Lung (tissue), 11 donors: ENCODE measurements at regions not wholly inside any gene's neighbourhood (a gene's known extent, or its start where the extent isn't known, plus 50 kb on each side); places are given as distances from the start of the nearest gene placed in this dataset.
A peak's percentile ranks its signal among the peaks of the same experiment; 100 is the strongest.

Source experiments
- ATAC-seq: fragments of 200-7000 bp; cut with Tn5 transposase; one replicate; pipeline ENCODE4 v1.9.1; 2020; ENCODE audit warnings: moderate number of reproducible peaks; ENCODE audit not compliant: insufficient read depth, low FRiP score
- DNase-seq, 3 donors: peaks; one replicate each; pipeline ENCODE4 v3.0.0-alpha.2; 2013 to 2017
- H3K27ac ChIP-seq, 2 donors: one replicate each; pipeline ENCODE4 v1.5.1; 2013; ENCODE audit warnings: mild to moderate bottlenecking in 2 of 2, moderate library complexity in 2 of 2, control low read depth in 1 of 2, inconsistent platforms in 1 of 2, low read depth in 1 of 2, low read length in 1 of 2
- H3K27me3 ChIP-seq, 3 donors: one replicate each; pipeline ENCODE4 v1.5.1; 2013; ENCODE audit warnings: low read length in 2 of 3; ENCODE audit not compliant: control insufficient read depth in 3 of 3, insufficient read depth in 3 of 3
- H3K36me3 ChIP-seq, 4 donors: one replicate each; pipeline ENCODE4 v1.5.1; 2013; ENCODE audit warnings: low read length in 4 of 4, mild to moderate bottlenecking in 1 of 4, moderate library complexity in 1 of 4; ENCODE audit not compliant: control insufficient read depth in 4 of 4, insufficient read depth in 4 of 4
- H3K4me1 ChIP-seq, 5 donors: one replicate each; pipeline ENCODE4 v1.5.1; 2013; ENCODE audit warnings: low read length in 5 of 5, mild to moderate bottlenecking in 2 of 5, moderate library complexity in 1 of 5; ENCODE audit not compliant: control insufficient read depth in 5 of 5, insufficient read depth in 5 of 5
- H3K4me3 ChIP-seq: one replicate; pipeline ENCODE4 v1.5.1; 2013; ENCODE audit warnings: mild to moderate bottlenecking, control low read depth, moderate library complexity
- H3K9ac ChIP-seq, 2 donors: one replicate each; pipeline ENCODE4 v1.5.1; 2013; ENCODE audit warnings: low read length in 2 of 2, control low read depth in 1 of 2; ENCODE audit not compliant: insufficient read depth in 1 of 2
- H3K9me3 ChIP-seq, 4 donors: one replicate each; pipeline ENCODE4 v1.5.1; 2013; ENCODE audit warnings: low read length in 3 of 4, mild to moderate bottlenecking in 1 of 4, moderate library complexity in 1 of 4; ENCODE audit not compliant: control insufficient read depth in 4 of 4, insufficient read depth in 3 of 4
- WGBS, 2 donors: extraction: QIAGEN DNeasy Blood & Tissue Kit; methylation state at CpG; one replicate each; pipeline ENCODE4 v1.1.7; 2013; 5-methylcytosine and 5-hydroxymethylcytosine counted together
- TF ChIP-seq, protein P1 (sequence below): IDR thresholded peaks from 2 replicates; pipeline ENCODE4 v1.5.1; 2012; ENCODE audit warnings: mild to moderate bottlenecking; ENCODE audit errors: control extremely low read depth, extremely low read depth
- donor health status: control.
- donor health status: control.
- donor health status: Bipolar disorder and iron deficiency.
- donor health status: healthy.
- donor health status: DM: yes; HTN: yes; CAD: no.

DNA sequence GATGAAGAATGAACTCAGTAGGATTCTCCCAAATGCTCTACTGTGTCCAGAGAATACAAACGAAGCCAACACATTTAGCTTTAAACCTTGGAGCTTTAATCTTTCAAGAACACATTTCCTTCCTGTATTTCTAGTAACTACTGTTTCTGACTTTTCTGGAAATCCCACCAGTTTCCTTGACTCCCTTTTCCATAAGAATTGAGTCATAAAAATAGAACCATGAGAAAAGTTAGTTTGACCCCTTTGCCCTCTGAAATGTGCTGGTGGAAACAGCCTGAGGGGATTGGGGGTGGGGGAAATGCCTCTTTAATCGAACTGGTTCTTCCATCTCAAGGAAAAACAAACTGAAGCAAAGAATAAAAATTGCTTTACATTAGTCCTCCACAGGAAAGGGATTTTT lies 123.9 kb downstream of the TMEM17 start:
- Histone ChIP-seq H3K9me3 (peaks cover 0 to 3% (median 0%) of the 10 kb centered on the region in 4 donors), H3K4me1 (peaks cover 0 to 15% (median 2%) of the 10 kb centered on the region in 5 donors), H3K27me3 (no peaks in the 10 kb centered on the region), H3K27ac (peak overlapping the region in 1 of 2 donors; percentile 5), H3K9ac (no peak overlapping the region), H3K36me3 (no peaks in the 10 kb centered on the region), H3K4me3 (no peak overlapping the region)
- WGBS, 2 donors = 15 to 28% methylated on average over 2 of the region's 2 CpGs
- TF ChIP-seq, protein P1, sequence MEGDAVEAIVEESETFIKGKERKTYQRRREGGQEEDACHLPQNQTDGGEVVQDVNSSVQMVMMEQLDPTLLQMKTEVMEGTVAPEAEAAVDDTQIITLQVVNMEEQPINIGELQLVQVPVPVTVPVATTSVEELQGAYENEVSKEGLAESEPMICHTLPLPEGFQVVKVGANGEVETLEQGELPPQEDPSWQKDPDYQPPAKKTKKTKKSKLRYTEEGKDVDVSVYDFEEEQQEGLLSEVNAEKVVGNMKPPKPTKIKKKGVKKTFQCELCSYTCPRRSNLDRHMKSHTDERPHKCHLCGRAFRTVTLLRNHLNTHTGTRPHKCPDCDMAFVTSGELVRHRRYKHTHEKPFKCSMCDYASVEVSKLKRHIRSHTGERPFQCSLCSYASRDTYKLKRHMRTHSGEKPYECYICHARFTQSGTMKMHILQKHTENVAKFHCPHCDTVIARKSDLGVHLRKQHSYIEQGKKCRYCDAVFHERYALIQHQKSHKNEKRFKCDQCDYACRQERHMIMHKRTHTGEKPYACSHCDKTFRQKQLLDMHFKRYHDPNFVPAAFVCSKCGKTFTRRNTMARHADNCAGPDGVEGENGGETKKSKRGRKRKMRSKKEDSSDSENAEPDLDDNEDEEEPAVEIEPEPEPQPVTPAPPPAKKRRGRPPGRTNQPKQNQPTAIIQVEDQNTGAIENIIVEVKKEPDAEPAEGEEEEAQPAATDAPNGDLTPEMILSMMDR = no peak
- peak in 2 of 3 donors; percentile 15 to 34 for DNase-seq
- no peak for ATAC-seq

DNA sequence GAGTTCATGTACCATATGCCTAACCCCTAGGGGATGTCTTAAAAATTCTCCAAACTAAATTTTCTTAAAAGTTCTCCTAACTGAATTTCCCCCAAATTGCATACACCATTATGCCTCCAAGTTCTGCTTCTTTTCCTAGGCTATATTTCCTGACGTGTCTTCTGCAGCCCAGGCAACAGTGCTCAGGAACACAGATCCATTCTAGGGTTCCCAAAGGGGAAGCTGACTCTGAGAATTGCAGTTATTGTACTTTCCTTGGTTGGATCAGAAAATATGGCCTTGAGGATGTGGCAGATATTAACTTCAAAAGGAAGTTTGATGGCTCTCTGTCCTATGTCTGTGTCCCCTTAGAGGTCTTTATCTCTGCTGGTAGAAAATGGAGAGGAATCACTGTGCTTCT lies 124.3 kb downstream of the TMEM17 start:
- Histone ChIP-seq H3K4me3 (no peak overlapping the region), H3K4me1 (peaks cover 0 to 15% (median 2%) of the 10 kb centered on the region in 5 donors), H3K9me3 (peaks cover 0 to 3% (median 0%) of the 10 kb centered on the region in 4 donors), H3K27ac (peak overlapping the region in 1 of 2 donors; percentile 5), H3K9ac (no peak overlapping the region), H3K27me3 (no peaks in the 10 kb centered on the region), H3K36me3 (no peaks in the 10 kb centered on the region)
- TF ChIP-seq, protein P1 = no peak
- WGBS, 2 donors = 35 to 56% methylated on average over 1 of the region's 1 CpG
- ATAC-seq (no peak), DNase-seq (no peak)

GRCh38 chr2:62379566-62379965 lies 126.4 kb downstream of the TMEM17 start:
- Histone ChIP-seq H3K4me1 (peaks cover 0 to 15% (median 2%) of the 10 kb centered on the region in 5 donors), H3K27me3 (no peaks in the 10 kb centered on the region), H3K27ac (no peak overlapping the region), H3K9ac (no peak overlapping the region), H3K36me3 (no peaks in the 10 kb centered on the region), H3K4me3 (no peak overlapping the region), H3K9me3 (no peaks in the 10 kb centered on the region)
- no peak for ATAC-seq
- peak in 2 of 3 donors; percentile 13 to 16 for DNase-seq
- 27 to 42% methylated on average over 2 of the region's 2 CpGs for WGBS, 2 donors
- TF ChIP-seq, protein P1 = no peak

DNA sequence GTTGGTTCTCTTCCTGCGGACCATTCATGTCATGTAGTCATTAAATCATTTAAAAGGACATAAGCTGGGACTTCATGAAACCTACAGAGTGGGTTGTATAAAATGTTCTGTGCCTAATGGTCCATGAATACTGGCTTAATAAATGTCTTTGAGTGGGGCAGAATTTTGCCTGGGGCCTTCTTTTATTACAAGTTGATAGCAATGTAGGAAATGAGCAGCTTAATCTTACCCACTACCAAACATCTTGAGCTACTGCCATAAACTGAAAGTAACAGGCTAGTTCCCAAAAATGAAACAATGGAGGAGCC lies 130.9 kb downstream of the TMEM17 start:
- H3K4me1 ChIP-seq = peaks cover 0 to 2% (median 0%) of the 10 kb centered on the region in 5 donors
- WGBS, 2 donors = 87 to 92% methylated on average over 1 of the region's 1 CpG
- ATAC-seq = no peak
- H3K27me3 ChIP-seq = no peaks in the 10 kb centered on the region
- H3K27ac ChIP-seq = no peak overlapping the region
- H3K4me3 ChIP-seq = no peak overlapping the region
- TF ChIP-seq, protein P1 = no peak
- no peak overlapping the region for H3K9ac ChIP-seq
- no peak for DNase-seq
- peaks cover 0 to 4% (median 2%) of the 10 kb centered on the region in 4 donors for H3K9me3 ChIP-seq
- no peaks in the 10 kb centered on the region for H3K36me3 ChIP-seq
